ENCODE measurements at regions not wholly inside any gene's neighbourhood (a gene's known extent, or its start where the extent isn't known, plus 50 kb on each side); places are given as distances from the start of the nearest gene placed in this dataset.

DNA sequence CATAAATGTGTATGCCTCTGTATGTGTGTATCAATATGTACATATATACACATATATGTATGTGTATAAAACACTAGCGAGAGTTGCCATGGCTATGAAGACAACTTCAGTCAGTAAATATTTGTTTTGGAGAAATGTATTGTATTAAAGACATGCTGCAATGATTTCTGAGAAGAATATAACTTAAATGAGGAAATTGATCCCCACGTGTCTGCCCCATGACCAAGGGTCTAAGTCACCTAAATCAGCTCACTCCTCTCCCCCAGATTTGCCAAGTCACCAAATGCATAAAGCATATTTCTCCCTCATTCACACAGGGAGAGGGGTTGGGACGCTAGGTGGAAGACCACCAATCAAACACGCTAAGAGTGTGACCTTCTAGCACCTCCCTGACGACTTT, 58.3 kb upstream of the LYST start:
- intact Hi-C loops (cut with DNase I), result no loop called here
- DNase-seq (ENCODE audit: low spot score), result no peak

DNA sequence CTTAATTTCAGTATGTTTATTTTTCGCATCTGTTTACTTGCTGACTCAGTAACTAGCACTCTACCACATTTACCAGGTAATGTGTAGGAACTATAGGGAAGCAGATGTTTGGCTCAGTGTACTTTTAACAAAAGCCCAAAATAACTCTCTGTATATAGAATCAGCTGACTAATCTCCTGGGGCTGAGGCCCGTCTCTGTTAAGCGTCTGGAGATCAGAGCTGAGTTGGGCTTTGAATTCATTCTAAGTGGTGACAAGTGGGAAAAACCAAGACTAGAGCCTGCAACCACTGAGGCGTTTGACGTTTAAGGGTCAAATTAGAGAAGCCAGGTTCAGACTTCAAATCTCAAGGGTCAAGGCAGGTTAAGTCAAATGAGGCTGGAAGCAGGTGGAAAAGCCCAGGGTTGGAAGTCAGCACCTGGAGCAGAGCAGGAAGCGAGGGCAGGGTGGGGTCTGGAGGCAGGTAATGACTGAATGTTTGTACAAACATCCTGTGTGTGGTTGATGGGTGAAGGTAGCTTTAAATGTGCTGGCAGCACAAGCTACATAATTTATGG, 56.8 kb upstream of the LYST start:
- intact Hi-C loops (cut with DNase I), result no loop called here
- DNase-seq (ENCODE audit: low spot score), result no peak

DNA sequence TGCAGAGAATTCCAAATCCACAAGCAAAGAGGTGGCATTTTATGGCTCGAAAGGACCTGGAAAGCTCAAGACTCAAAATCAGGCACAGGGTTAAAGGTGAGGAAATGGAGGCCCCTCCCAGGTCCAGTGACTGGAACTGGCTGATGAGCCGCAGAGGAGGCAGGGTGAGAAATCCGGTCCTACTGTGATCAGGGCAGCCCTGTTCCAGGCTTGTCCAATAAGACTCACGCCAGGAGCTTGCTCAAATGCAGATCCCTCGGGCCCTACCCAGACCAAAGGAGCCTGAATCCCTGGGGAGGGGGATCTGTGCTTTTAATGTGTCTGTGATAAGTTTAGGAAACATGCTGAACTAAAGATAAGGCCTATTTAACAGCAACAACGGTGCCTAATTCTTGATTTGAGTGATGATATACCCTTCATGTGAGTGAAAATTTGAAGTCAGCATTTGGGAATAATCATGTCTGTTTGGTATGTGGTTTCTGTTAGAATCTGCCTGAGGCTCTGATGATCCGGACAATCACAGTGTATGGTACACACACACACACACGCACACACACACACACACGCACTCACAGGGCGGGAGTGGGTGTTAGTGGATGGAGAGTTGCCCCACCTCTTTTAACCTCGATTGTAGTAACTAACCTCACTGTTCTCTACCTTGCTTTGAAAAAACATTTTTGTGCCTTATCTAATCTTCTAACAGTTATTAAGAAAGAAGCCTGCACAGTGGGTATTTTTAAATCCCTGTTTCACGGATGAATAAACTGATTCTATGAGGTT, 54.1 kb upstream of the LYST start:
- no peak for DNase-seq (ENCODE audit: low spot score)
- intact Hi-C loops (cut with DNase I), result no loop called here

DNA sequence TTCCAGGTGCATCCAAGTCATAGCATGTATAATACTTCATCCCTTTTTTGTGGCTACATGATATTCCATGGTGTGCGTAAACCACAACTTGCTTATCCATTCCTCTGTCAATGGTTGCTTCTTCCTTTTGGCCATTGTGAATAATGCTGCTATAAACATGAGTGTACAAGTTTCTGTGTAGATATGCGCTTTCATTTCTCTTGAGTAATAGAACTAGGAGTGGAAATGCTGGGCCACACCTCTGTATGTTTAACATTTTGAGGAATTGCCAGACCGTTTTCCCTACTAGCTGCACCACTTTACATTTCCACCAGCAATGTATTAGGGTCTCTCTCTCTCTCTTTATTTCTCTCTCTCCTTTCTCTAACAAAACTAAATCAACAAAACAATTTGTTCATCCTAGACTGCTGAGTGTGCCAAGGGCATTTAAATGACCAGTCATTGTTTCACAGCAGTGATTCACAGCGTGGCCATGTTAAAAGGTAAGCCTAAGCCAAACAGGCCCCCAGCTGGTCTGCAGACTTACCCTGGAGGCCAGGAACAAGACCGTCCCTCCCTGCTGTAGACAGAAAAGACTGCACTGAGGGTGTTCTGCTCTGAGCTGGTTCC, 53.2 kb upstream of the LYST start:
- no peak for DNase-seq (ENCODE audit: low spot score)
- intact Hi-C loops (cut with DNase I), result no loop called here

DNA sequence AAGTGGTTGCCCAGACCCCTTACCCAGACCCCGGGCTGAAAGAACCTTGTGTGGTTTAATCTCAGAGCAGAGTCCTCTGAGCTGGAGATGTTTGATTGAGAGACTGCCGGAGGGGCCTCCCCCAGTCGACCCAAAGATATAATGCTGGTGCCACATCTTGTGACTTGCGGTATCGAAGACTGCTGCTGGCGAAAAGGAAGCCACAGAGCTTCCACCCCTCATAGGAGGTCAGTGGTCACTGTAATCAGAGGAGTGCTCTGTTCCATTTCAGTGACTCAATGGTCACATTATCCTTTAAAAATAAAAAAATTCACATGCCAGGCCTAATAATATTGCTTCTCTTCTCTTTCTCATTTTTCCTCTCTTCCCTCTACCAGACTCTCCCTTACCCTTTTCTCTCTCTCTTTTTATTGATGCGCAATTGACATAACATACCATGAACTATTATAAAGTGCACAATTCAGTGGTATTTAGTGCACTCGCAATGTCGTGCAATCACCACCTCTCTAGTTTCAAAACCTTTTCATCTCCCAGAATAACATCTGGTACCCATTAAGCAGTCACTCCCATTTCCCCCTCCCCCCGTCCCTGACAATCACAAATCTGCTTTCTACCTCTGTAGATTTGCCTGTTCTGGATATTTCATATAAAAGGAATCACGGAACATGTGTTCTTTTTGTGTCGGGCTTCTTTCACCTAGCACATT, 52.6 kb upstream of the LYST start:
- intact Hi-C loops (cut with DNase I), result no loop called here

DNA sequence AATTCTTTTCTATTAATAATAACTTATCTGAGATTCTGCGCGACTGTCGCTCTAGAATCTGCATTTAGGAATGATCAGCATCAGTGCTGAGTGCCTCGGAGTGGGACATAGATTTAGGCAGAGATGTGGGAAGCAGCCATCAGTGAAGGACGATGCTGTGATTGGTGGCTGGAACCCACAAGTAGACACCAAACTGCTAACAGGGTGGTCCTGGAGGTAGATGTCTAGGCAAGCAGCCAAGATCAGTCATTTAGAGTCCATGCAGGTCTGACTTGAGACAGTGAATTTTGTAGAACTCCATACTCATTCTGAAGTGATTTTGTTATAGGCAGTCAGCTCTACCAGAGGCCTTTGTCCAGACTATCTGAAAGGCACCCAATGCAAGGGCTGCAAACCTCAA, 51.8 kb upstream of the LYST start:
- no peak for DNase-seq (ENCODE audit: low spot score)
- intact Hi-C loops (cut with DNase I), result no loop called here

More for the DNA sequence above, 52.6 kb upstream of the LYST start:
- DNase-seq (ENCODE audit: low spot score), result no peak

DNA sequence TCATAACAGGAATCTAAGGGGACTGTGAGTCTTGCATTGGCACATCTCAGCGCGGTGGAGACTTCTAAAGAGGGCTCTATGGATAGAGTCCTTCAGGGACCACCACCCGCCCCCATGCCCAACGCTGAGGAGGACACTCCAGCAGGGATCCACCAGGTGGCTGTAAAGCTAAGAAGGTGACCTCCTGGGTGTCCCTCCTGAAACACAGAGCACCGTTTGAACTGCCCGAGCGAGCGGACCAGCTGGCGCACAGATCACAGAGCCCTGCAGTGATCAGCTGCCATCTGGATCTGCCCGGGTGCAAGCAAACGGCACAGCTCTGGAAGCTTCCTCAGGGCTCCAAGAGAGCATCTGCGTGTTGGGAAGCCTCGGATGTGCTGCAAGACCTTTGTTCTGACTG, 51.3 kb upstream of the LYST start:
- no peak for DNase-seq (ENCODE audit: low spot score)
- intact Hi-C loops (cut with DNase I), result no loop called here

DNA sequence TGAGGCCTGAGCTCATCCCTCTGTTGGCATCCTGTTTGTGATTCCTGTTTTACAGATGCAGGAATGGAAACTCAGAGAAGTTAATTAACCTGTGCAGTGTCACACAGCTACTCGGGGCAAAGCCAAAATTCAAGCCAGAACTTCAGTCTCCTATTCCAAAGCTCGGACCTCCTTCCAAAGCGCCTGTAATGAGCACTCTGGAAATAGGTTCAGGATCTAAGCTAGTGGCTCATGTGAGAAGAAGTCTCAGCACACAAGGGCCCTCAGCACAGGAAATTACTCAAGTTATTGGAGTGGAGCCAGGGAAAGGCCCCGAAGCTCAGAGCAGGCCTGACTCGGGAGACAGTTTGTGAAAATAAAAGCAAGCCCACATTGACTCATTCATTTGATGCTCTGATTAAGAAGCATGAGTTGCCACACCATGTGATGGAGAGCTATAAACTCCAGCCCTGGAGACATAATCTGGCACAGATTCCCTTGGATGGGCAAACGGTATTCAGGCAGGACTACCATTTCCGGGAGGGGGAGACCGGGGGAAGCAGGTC, 50.6 kb upstream of the LYST start:
- intact Hi-C loops (cut with DNase I), result no loop called here
- DNase-seq (ENCODE audit: low spot score), result peak; percentile 89

All from posterior vena cava (tissue), 2 donors.